ENCODE measurements at regions not wholly inside any gene's neighbourhood (a gene's known extent, or its start where the extent isn't known, plus 50 kb on each side); places are given as distances from the start of the nearest gene placed in this dataset.

- intact Hi-C loops (cut with DNase I), result no loop called here
- Histone ChIP-seq H3K36me3 (no peaks in the 10 kb centered on the region), H3K9me3 (no peaks in the 10 kb centered on the region), H3K4me1 (no peaks in the 10 kb centered on the region), H3K4me3 (no peak overlapping the region), H3K27me3 (no peaks in the 10 kb centered on the region), H3K27ac (no peak overlapping the region)
- DNase-seq, result no peak
- TF ChIP-seq CTCF (IDR thresholded peaks at IDR 0.05) (no peak), POLR2A (IDR thresholded peaks at IDR 0.05) (no peak)
- WGBS, 2 donors, result 48 to 77% methylated on average over 1 of the region's 1 CpG
Observed at GRCh38 chr14:30322819-30323218, 236.1 kb upstream of the G2E3 start.

GRCh38 chr14:30330033-30330432 lies 228.9 kb upstream of the G2E3 start:
- H3K4me3 ChIP-seq, result no peak overlapping the region
- no peaks in the 10 kb centered on the region for H3K36me3 ChIP-seq
- no peaks in the 10 kb centered on the region for H3K4me1 ChIP-seq
- no peaks in the 10 kb centered on the region for H3K9me3 ChIP-seq
- intact Hi-C loops (cut with DNase I), result no loop called here
- H3K27me3 ChIP-seq, result no peaks in the 10 kb centered on the region
- H3K27ac ChIP-seq, result no peak overlapping the region
- TF ChIP-seq CTCF (IDR thresholded peaks at IDR 0.05), result no peak
- no peak for TF ChIP-seq POLR2A (IDR thresholded peaks at IDR 0.05)
- DNase-seq, result no peak
- 86 to 88% methylated on average over 6 of the region's 6 CpGs for WGBS, 2 donors

GRCh38 chr14:30330445-30330844 lies 228.5 kb upstream of the G2E3 start:
- H3K27ac ChIP-seq, result no peak overlapping the region
- H3K4me1 ChIP-seq, result no peaks in the 10 kb centered on the region
- H3K9me3 ChIP-seq, result no peaks in the 10 kb centered on the region
- no peak for DNase-seq
- H3K36me3 ChIP-seq, result no peaks in the 10 kb centered on the region
- intact Hi-C loops (cut with DNase I), result no loop called here
- no peaks in the 10 kb centered on the region for H3K27me3 ChIP-seq
- peak in 3 of 6 experiments; percentile 5 to 31 (median 7) for TF ChIP-seq CTCF (IDR thresholded peaks at IDR 0.05)
- TF ChIP-seq POLR2A (IDR thresholded peaks at IDR 0.05), result no peak
- no peak overlapping the region for H3K4me3 ChIP-seq

- no peaks in the 10 kb centered on the region for H3K4me1 ChIP-seq
- no peak overlapping the region for H3K4me3 ChIP-seq
- no peaks in the 10 kb centered on the region for H3K9me3 ChIP-seq
- TF ChIP-seq POLR2A (IDR thresholded peaks at IDR 0.05), result no peak
- TF ChIP-seq CTCF (IDR thresholded peaks at IDR 0.05), result no peak
- no peak for DNase-seq
- no peaks in the 10 kb centered on the region for H3K27me3 ChIP-seq
- no peak overlapping the region for H3K27ac ChIP-seq
- H3K36me3 ChIP-seq, result no peaks in the 10 kb centered on the region
- intact Hi-C loops (cut with DNase I), result no loop called here
Observed at GRCh38 chr14:30331030-30331429, 227.9 kb upstream of the G2E3 start.

- DNase-seq, result no peak
- Histone ChIP-seq H3K36me3 (no peaks in the 10 kb centered on the region), H3K4me3 (no peak overlapping the region), H3K27me3 (no peaks in the 10 kb centered on the region), H3K4me1 (no peaks in the 10 kb centered on the region), H3K9me3 (no peaks in the 10 kb centered on the region), H3K27ac (no peak overlapping the region)
- TF ChIP-seq CTCF (IDR thresholded peaks at IDR 0.05) (no peak), POLR2A (IDR thresholded peaks at IDR 0.05) (no peak)
- intact Hi-C loops (cut with DNase I), result no loop called here
Observed at GRCh38 chr14:30332374-30332773, 226.6 kb upstream of the G2E3 start.

All from esophagus squamous epithelium (tissue), 5 donors.